K562 (cell line): ENCODE measurements at regions not wholly inside any gene's neighbourhood (a gene's known extent, or its start where the extent isn't known, plus 50 kb on each side); places are given as distances from the start of the nearest gene placed in this dataset.

Experiments
- PHF8 ChIP-seq: fragments of 200-600 bp; sonication (generic); IDR thresholded peaks from 2 replicates; pipeline ENCODE4 v1.6.1; 2012; ENCODE audit warnings: mixed run types, mild to moderate bottlenecking, inconsistent platforms, low read length, moderate library complexity, borderline replicate concordance
- TF ChIP-seq, protein P1 (sequence below): fragments of 250-450 bp; sonication (Bioruptor Pico); IDR thresholded peaks from 2 replicates; pipeline ENCODE4 v1.8.0; 2021; ENCODE audit warnings: moderate library complexity, mild to moderate bottlenecking, inconsistent platforms

DNA sequence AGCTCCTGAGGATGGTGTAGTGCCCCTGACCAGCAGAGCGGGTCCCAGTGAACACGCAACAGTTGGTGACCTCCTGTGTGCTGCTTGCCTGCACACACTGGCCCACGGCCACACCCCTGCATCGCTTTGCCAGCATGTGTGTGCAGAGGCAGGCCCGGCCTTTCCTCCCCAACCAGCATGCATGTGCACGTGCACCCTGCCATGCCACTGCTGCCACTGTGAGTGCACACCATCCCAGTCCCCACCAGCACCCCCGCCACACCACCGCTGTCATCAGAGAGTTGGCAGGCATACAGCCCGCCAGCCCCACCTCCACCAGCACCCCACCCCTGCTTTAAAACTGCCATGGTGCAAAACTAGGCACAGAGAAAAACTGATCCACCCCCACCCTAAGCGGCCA is 197.4 kb upstream of the SRD5A2 start:
- TF ChIP-seq PHF8: no peak
- TF ChIP-seq, protein P1, sequence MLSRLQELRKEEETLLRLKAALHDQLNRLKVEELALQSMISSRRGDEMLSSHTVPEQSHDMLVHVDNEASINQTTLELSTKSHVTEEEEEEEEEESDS (CRISPR knock-in tag): no peak
